Middle frontal gyrus (tissue), 1 donor: ENCODE measurements at regions not wholly inside any gene's neighbourhood (a gene's known extent, or its start where the extent isn't known, plus 50 kb on each side); places are given as distances from the start of the nearest gene placed in this dataset.
"Not testable (repeated sequence)": the region's sequence is repeated elsewhere in the genome, so short reads cannot be mapped to it uniquely, and the experiment has no call there.

Experiments used
- DNase-seq: peaks from one replicate; pipeline ENCODE4 v3.0.0-alpha.2; 2015; ENCODE audit warnings: low spot score; ENCODE audit errors: extremely low spot score

DNA sequence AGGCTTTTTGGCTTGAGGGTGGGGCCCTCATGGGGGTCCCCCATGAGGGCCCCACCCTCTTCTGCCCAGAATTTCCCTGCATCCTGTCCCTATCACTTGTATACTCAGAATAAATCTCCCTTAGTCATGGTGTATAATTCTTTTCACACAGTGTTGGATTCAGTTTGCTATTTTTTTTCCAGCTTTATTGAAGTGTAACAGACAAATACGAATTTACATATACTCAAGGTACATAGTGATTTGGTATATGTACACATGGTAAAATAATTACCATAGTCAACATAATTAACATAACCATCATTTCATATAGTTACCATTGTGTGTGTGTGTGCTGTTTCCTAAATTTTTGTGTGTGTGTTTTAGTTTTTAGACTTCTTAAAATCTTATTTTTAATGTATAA lies 289.4 kb downstream of the CNTNAP3B start:
- not testable (repeated sequence) for DNase-seq

DNA sequence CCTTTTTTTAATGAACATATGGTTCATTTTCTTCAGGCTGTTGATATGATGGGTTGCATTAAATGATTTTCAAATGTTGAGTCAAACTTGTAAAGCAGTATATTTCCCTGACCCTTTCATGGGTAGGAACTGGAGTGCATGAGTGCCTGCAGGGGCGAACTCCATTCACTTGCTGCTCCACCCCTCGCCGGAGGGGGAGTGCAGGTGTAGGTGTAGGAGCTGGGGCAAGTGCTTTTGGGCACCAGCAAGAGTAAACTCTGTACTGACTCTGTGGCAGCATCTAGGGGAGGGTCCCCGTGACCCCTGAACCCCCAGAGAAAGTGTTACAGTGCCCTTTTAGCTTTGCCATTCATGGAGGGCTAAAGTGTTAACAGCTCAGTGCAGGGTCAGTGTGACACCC lies 290.3 kb downstream of the CNTNAP3B start:
- not testable (repeated sequence) for DNase-seq

DNA sequence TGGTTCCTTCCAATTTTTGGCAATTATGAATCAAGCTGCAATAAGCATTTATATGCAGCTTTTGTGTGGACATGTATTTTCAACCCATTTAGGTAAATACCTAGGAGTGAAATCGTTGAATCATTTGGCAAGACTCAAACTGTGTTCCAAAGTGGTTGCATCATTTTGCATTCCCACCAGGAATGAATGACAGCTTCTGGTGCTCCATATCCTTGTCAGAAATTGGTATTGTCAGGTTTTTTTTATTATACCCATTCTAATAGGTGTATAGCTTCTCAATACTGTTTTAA lies 290.7 kb downstream of the CNTNAP3B start:
- DNase-seq, result not testable (repeated sequence)

DNA sequence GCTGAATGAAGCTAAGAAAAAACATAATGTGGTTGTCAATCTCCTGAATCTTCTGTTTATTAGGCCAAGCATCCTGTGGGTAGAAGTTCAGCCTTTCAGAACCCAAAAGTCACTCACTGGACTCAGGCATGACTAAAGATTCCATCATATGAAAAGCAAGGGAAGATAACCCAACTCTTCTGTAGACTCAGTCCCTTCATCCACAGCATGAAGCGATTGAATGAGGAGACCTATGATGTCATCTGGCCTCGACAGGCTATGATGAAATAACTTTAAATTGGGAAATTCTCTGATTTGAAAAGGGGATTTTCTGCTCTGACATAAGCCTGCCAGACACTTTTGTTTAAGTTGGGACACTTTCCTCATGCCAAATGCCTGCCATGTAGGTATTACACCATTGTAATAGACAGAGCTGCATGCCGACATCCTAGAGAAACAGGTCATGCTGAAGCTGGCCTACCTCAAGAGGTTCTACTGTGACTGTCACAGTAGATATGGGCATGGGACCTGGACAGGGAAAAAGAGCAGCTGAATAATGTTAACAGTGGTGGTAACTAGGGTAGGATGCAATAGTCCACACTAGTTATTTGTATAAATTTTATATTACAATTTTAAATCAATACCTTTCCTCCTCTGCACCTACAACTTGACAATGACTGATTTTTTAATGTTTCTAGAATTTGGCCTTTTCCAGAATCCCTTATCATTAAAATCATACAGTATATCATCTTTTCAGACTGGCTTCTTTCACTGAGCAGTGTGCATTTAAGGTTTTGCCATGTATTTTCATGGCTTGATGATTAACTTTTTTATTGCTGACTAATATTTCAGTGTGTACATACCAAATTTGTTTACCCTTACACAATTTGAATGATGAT lies 291.3 kb downstream of the CNTNAP3B start:
- not testable (repeated sequence) for DNase-seq

DNA sequence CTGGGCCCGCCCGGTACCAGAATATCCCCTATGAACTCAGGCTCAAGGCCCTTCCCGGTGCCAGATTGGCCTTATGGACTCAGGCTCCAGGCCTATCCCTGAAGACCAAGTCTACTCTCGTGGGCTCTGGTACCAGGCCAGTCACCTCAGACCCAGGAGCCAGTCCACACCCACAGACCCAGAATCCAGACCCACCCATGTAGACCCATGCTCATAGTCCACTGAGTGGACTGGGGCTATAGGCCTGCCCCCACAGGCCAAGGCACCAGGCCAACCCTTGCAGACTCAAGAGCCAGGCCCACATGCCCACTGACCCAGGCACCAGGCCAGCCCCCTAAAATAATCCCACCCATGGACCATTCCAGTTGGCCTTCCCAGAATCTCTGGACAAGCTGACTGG lies 296.1 kb downstream of the CNTNAP3B start:
- DNase-seq, result not testable (repeated sequence)

DNA sequence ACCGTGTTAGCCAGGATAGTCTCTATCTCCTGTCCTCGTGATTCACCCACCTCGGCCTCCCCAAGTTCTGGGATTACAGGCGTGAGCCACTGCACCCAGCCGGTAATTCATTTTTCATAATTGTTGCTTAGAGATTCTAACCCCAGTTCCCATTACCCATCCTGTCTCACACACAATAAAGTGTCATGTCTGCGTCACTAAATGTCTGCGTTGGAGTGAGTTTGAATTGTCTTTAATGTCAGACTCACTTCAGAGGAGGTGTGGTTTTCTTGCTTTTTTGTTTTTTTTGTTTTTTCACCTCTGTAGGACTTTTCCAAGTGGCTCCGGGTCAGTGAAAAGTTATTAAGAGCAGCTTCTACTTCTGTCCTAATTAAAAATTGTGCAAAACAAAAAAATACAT lies 304.5 kb downstream of the CNTNAP3B start:
- not testable (repeated sequence) for DNase-seq

DNA sequence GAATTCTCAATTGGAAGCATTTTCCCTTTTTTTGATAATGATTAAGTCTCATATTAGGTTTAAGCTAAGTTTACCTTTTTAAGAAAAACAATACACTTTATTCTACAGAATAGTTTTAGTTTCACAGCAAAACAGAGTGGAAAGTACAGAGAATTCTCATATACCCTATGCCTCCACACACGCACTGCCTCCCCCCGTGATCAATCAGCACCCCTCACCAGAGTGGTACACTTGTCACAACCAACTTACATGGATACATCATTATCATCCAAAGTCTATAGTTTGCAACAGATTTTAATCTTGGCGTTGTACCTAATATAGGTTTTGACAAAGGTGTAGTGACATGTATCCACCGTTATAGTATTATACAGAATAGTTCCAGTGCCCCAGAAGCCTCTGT lies 326.5 kb downstream of the CNTNAP3B start:
- not testable (repeated sequence) for DNase-seq

DNA sequence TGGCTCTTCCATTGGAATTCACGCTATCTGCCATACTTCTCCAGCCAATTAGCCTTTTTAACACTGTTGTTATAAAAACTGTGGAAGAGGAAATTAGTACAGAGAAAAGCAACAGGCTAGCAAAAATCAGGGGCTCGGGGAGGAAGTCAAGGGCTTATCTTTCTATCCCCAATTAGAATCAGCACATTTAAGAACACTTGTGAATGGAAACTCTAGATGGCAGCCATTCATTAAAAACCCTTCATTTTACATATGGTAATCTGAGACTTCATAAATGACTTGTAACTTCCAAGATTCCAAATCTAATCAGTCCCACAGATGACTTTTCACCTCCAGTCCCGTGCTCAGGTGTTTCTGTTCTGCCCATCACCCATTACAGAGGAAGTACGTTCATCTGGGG lies 330.5 kb downstream of the CNTNAP3B start:
- not testable (repeated sequence) for DNase-seq

DNA sequence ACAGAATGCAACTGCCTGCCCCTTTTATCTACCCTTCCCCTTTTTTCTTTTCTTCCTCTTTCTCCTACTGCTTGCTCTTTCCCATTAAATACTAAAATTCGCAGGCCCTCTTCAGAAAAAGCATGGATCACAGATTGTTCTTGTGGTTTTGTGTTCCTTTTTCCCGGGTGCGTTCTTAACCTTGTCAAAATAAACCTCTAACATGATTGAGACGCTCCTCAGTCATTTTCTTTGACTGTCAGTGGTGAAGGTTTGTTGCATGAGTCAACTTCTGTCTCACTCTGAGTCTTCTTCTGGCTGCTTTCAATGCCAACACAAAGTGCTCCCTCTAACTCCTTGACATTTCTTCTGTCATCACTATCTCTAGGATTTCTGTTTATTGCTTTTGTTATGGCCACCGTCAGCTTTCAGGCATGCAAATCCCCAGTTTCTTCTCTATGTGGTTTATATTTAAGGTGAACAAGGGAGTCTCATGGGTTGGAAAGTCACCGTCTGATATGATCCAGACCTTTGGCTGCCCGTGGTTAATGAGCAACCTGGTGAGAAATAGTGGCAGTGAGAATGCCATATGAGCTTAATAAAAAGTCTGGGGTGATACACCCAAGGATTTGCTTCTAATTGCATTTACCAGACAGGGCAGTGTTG lies 338.4 kb downstream of the CNTNAP3B start:
- DNase-seq, result not testable (repeated sequence)

DNA sequence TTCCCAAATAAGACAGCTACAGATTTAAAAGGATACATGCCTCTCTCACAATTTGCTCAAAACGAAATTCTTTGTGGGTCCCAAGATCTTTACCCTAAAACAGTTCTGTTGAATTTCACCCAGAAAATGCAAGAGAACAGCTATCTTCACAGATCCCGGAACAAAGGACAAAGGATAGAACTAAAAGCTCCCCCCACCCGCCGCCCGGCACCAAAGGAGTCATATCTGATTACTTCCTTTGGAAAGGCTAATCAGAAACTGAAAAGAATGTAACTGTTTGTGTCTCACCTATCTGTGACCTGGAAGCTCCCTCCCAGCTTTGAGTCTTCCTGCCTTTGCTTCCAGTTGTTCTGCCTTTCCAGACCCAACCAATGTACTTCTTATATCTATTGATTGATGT lies 339.2 kb downstream of the CNTNAP3B start:
- not testable (repeated sequence) for DNase-seq

DNA sequence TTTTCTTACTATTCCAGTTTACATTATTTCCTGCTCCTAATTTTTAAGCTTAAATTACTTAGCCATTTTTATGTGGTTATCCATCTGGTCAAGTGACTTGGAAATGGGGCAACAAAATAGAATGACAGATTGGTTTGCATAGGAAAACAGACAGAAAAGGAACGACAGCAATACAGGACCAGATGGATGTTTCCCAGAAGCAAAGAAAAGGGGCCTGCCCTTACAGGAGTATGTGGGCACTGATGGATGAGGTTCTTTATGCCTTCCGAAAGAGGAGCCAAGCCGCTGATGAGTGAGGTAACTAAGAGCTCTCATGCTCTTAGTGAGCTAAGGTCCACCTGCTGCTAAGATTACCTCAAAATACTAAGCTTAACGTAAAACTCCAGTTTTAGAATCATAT lies 339.8 kb downstream of the CNTNAP3B start:
- DNase-seq, result not testable (repeated sequence)

DNA sequence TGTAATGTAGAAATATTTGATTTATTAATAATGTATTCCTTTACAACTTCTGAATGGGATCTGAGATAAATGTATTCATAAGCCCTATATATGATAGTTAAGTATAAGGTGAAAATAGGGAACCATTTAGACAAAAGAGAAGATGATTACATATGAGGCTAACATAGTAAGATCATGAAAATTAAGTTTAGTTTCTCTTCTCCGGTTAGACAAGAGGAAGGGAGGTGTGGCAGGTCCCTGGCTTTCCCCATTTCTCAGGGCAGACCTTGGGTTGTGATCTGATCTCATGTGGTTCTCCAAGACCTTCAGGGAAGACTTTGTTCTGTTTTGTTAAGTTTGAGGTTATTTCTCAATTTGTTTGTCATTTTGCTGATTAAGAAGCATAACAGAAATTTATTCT lies 341.3 kb downstream of the CNTNAP3B start:
- not testable (repeated sequence) for DNase-seq

DNA sequence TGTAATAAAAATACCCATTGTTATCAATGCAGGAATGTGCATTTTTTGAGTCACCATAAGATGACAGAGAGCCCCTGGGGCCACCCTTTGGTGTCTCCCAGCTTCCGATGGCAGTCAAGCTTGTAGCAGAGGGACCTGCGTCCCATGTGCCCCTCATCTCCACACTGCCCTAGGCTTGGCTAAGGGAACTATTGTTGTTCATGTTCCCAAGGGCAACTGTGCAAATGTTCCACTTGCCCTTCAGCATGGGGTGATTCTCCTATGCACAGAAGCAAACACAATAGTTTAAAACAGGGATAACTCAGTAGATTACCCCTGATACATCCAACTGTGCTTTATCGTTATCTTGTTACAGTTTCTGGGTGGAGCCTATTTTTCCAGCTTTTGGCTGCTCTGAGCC lies 342.0 kb downstream of the CNTNAP3B start:
- DNase-seq, result not testable (repeated sequence)

DNA sequence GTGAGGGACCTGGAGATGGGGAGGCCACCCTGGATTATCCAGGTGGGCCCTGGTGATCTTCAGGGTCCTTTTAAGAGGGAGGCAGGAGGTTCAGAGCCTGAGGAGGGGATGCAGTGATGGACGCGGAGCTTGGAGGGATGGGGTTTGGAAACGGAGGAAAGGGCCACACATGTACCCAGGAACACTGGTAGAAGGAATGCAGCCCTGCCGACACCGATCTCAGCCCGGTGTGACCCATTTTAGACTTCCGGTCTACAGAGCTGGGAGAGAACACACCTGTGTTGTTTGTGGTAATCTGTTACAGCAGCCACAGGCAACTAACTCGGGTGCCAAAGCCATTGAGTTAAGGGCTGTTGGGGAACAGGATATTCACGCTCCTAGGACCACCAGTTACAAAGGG lies 345.2 kb downstream of the CNTNAP3B start:
- DNase-seq, result not testable (repeated sequence)

DNA sequence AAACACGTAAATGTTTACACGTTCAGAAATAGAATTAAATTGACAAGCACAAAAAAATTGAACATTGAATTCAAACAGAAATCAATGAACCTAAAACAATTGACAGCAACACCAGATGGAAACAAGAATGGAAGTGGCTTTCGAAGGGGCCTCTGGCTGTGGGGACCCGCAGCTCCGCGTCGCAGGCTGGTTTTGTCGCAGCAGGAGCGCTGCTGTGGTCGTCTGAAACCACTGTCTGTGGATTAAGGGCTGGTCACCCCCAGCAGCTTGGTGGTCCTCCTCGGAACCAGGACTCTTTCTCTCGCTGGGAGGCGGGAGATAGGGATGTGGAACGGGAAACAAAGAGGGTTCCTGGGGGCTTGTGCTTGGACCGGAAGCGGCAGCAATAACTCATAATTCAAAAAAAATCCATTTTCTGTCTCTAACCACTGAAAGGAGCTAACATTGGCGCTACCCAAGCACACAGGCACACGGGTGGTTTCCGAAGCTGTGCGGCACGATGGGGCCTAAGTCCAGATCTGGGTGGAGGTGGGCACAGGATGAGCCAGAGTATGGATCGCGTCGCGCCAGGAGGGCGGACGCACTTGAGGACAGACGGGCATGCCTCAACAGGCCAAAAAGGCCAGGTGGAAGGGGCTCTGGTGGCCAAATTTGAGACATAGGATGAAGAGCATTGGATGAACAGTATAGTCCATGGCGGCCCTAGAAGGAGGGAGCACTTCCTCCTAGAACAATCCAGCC lies 346.0 kb downstream of the CNTNAP3B start:
- not testable (repeated sequence) for DNase-seq

DNA sequence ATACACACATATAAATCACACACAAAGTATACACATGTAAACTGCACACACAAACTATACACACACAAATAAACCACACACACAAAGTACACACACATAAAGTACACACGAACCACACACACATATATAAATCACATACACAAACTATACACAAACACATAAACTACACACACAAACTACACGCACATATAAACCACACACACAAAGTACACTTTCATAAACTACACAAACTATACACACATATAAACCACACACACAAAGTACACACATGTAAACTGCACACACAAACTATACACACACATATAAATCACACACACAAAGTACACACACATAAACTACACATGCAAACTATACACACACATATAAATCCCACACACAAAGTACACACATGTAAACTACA lies 347.3 kb downstream of the CNTNAP3B start:
- DNase-seq, result not testable (repeated sequence)

DNA sequence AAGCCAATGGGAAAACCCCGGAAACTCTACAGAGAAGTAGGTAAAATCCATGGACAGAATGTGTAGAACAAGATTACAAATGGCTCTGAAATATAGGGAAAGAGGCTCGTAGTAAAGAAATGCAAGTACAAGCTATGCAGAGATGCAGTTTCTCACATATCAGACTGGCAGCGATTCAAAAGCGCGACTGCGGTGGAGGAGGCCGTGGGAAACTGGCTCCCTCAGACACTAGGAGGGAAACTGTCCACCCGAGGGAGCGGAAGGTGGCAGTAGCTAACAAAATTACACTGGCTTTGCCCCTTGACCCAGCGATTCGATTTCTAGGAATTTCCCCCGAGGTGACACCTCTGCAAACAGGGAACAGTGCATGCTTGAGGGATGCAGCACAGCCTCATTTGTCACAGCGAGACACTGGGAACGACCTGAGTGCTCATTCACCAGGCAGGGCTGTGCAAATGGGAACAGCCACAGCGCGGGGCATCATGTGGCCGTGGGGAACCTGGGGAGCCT lies 349.3 kb downstream of the CNTNAP3B start:
- DNase-seq, result not testable (repeated sequence)

DNA sequence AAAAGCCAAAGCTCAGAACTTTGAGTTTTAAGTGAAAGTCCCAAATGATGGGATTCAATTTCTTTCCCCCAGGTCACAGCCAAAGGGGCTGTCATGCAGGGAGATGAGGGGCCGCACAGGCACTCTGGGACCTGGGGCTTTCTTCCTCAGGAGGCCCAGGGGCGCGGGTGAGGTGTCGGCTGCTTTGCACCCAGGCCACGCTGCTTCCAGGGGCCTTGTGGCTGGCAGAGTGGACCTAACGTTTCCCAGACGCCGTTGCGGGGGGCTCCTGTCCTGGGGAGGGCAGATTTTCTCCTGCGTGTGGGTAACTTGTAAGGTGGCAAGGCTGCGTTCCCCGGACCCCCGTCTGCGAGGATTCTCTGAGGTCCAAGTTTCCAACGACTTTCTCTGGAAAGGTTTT lies 350.0 kb downstream of the CNTNAP3B start:
- DNase-seq, result not testable (repeated sequence)

DNA sequence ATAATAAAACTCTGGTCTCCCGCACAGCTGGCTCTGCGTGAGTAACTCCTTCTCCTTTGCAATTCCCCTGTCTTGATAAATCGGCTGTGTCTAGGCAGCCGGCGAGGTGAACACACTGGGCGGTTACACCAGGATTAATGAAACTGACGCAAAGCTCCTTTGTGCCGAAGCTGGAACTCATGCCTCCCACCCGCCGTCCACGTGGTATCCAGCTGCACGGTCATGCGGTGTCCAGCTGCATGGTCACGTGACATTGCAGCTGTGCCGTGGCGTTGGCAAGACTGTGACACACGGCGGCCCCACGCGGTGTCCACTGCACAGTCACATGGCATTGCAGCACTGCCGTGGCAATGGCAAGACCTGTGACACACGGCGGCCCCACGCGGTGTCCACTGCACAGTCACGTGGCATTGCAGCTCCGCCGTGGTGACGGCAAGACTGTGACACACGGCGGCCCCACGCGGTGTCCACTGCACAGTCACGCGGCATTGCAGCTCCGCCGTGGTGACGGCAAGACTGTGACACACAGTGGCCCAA lies 350.6 kb downstream of the CNTNAP3B start:
- not testable (repeated sequence) for DNase-seq

DNA sequence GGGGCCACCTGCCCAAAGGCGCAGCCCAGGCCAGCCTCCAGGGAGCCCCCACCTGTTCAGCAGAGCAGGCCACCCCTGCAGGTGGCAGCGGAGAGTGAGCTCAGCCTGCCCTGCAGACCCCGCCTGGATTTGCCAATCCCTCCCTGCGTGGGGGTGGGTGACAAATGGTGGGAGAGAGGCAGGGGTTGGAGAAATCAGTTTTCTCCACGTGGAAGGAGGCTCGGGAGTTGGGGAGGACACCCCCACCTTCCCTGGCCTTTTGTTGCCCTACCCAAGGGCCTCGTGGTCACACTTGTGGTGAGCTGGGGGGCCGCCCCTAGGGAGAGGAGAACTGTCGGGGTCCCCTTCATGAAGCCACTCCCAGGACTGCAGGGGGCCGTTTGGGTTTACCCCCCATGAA lies 351.7 kb downstream of the CNTNAP3B start:
- not testable (repeated sequence) for DNase-seq

DNA sequence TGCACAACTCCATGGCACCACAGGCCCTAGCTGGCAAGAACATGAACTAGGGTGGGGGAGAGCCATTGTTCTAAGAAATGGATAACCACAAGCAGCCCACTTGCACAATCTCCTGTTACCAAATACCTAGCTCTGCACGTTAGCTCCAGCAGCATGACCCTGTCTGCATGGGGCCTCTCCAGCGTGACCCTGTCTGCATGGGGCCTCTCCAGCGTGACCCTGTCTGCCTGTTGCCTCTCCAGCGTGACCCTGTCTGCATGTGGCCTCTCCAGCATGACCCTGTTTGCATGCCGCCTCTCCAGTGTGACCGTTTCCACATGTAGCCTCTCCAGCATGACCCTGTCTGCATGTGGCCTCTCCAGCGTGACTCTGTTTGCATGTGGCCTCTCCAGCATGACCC lies 356.7 kb downstream of the CNTNAP3B start:
- DNase-seq, result not testable (repeated sequence)

DNA sequence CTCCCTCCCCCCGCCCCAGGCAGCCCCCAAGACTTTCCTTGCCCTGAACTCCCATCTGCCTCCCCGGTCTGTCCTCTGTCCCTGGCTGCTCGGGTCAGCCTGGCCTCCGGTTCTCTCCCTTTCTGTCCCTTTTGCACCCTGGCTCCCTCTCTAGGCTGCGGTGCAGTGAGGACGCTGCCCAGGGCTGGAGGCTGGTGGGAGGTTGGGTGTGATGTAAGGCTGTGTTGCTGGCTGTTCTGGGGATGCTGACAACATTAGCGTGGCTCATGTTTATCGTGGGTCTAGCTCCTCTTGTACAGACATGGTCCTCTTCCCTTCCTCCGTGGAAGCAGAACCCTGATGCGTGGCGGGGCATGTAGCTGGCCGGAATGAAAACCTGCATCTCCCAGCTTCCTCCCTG lies 357.5 kb downstream of the CNTNAP3B start:
- not testable (repeated sequence) for DNase-seq
